ENCODE measurements at regions not wholly inside any gene's neighbourhood (a gene's known extent, or its start where the extent isn't known, plus 50 kb on each side); places are given as distances from the start of the nearest gene placed in this dataset.

- DNase-seq (ENCODE audit: low spot score): no peak
Observed at GRCh38 chr2:134120733-134121630, 132.9 kb upstream of the MGAT5 start.

DNA sequence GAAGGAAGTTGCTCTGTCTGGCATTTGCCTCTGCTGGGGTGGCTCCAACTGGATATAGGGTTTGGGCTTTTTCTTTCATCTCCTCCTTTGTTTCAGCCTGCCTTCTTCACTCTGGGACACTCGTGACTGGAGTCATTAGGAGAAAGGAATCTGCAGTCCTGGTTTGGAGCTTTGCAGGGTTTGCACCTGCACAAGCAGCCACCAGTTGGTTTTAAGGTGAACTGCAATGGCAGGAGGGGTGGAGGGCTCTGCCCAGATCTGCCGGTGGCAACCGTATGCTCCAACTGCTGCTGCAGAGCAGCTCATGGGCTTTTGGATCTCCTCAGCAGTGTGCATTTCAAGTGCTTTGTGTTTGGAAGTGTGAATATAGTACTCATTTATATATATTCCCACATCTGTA, 131.3 kb upstream of the MGAT5 start:
- no peak for DNase-seq (ENCODE audit: low spot score)

DNA sequence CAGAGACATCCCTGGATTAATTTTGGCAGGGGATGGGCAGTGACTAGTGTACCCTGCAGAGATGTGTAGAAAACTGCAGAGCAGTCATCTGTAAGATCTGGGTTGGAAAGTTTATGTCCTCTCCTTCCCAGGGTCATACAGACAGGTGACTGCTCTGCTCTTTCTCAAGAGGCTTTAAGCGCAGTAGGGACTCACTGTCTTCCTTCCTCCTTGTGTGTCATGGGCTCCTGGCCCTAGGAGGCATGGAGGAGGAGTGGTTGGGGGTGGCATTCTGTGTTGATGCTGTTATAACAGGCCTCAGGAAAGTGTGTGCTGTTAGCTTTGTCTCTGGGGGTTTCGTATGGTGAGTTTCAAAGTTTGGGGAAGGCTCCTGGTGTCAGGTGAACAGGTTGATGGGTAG, 130.5 kb upstream of the MGAT5 start:
- no peak for DNase-seq (ENCODE audit: low spot score)

DNA sequence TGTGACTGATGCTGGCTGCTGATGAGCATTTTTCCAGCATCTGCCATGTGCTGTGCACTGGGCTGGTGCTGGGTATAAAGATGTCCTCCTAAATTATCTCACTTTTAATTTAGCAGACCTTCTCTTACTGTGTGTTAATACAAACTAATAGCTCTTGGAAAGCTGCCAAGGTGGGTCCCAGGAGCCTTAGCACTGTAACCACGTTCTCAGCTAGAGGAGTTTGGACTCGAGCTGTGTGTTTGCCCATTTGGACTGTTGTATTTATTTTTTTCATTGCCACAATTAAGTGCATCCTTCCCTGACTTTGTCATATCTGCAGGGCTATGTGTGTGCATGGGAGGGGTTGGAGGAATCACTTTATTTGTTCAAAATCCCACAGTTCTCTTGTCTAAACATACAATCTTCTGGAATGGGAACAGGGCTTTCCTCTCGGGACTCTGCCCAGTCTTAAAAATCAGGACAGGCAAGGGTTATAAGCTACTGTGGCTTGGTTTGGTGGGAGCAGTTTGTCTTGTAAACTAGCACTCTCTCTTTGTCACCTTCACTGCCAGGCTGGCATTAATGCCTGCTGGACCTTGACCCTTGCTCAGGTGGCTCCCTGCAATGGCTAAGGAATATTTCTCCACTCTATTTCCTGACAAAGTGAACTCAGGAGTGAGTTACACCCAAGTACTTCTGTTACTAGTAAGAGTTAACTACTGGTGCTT, 129.7 kb upstream of the MGAT5 start:
- no peak for DNase-seq (ENCODE audit: low spot score)

DNA sequence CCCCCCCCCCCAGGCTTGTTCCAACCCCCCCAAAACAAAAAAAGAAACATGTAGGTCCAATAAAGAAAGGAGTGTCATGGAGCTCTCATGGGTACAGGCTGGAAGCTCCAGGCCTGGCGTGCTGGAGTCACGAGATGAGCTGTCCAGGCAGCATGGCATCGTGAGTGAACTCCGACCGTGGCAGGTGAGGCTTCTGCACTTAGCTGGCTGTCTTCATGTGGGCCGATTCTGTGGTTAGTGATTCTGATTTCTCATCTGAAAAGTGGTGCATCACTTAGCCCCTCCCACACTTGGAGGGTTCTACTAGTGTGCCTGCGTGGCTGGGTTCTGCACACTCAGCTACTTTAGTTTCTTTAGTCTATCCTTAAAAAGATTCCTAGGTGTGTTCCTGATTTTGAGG, 126.4 kb upstream of the MGAT5 start:
- no peak for DNase-seq (ENCODE audit: low spot score)

DNA sequence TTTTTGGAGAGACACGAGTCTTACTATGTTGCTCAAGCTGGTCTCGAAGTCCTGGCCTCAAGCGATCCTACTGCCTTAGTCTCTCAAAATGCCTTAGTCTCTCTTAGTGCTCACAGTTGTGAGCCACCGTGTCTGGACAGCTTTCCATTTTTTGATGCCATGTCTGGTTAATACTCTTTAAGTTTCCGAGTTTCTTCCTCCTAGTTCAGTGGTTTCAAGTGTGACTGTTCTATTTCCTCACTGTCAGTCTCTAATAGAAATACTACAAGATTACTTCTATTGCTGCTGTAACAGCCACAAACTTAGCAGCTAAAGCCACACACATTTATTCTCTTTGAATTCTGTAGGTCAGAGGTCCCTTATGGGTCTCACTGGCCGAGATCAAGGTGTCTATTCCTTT, 125.1 kb upstream of the MGAT5 start:
- DNase-seq (ENCODE audit: low spot score): no peak

GRCh38 chr2:134129900-134130537, 123.9 kb upstream of the MGAT5 start:
- no peak for DNase-seq (ENCODE audit: low spot score)

GRCh38 chr2:134131681-134132489, 122.0 kb upstream of the MGAT5 start:
- no peak for DNase-seq (ENCODE audit: low spot score)

GRCh38 chr2:134132490-134132857, 121.4 kb upstream of the MGAT5 start:
- DNase-seq (ENCODE audit: low spot score): no peak

DNA sequence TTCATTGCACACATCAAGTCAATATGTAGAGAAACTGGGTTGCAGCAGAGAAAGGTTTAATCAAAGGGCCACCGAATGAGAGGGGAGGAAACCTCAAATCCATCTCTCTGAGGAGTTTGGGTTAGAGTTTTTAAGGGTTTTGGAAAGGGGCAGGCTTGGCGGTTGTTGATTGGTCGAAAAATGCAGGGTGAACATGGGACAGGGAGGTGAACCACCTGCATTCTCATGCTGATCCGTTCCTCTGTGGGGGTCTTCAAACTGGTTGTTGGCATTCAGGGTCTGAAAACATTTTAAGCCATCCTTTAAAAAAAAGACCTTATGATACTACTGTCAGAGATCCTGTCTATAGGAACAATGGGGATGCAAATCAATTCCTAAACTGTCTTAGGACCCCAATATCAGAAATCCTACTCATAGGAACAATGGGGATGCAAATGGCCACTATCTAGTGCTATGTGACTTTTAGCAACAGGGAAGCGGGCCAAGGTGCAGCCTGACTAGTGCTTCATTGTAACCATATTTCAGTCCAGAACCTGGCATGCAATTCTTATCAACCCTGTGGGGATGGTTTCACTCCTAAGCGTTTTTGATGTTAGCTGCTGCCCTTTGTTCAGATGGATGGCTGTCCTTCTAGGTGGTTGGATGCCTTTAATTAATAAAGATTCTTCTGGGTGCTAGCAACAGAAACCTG, 120.1 kb upstream of the MGAT5 start:
- DNase-seq (ENCODE audit: low spot score): no peak

- no peak for DNase-seq (ENCODE audit: low spot score)
Observed at GRCh38 chr2:134134313-134134706, 119.6 kb upstream of the MGAT5 start.

- DNase-seq (ENCODE audit: low spot score): no peak
Observed at GRCh38 chr2:134134827-134135226, 119.0 kb upstream of the MGAT5 start.

- no peak for DNase-seq (ENCODE audit: low spot score)
Observed at GRCh38 chr2:134135793-134136192, 118.1 kb upstream of the MGAT5 start.

GRCh38 chr2:134136731-134137130, 117.1 kb upstream of the MGAT5 start:
- no peak for DNase-seq (ENCODE audit: low spot score)

GRCh38 chr2:134137182-134137611, 116.7 kb upstream of the MGAT5 start:
- no peak for DNase-seq (ENCODE audit: low spot score)

DNA sequence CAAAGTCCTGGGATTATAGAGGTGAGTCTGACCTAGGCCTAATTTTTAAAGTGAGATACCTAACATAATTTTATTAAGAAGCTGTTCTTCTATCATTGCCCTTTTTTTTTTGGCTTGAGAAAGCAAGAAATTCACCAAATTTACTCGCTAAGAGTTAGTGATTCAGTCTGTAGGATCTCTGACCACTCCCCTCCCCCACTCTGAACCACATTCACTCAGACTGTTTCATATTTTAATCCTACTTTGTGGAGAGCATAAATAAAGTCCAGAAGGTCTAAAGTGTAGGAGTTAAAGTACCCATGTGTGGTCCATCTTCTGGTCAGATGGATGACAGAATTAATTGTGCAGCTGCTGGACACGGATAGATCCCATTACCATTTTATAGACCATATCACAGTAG, 115.8 kb upstream of the MGAT5 start:
- DNase-seq (ENCODE audit: low spot score): no peak

DNA sequence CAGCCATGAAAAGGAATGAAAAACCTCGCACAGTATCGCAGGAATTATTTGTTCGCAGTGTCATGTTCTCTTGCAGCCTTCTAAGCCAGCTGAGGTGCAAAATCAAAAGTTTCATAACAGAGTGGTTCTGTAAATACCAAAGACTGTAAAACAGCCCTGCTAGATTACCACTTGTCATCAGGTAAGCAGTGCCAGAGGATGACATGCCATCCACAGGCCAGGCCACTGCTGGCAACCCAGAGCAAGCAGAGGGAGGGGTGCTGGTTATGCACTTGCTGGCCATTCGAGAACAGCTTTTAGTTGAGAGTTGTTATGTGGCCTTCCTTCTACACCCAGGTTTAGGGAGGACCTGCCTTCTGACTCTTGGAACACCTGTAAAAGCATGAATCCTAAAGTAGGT, 114.3 kb upstream of the MGAT5 start:
- DNase-seq (ENCODE audit: low spot score): no peak

GRCh38 chr2:134140251-134140661, 113.6 kb upstream of the MGAT5 start:
- DNase-seq (ENCODE audit: low spot score): no peak

DNA sequence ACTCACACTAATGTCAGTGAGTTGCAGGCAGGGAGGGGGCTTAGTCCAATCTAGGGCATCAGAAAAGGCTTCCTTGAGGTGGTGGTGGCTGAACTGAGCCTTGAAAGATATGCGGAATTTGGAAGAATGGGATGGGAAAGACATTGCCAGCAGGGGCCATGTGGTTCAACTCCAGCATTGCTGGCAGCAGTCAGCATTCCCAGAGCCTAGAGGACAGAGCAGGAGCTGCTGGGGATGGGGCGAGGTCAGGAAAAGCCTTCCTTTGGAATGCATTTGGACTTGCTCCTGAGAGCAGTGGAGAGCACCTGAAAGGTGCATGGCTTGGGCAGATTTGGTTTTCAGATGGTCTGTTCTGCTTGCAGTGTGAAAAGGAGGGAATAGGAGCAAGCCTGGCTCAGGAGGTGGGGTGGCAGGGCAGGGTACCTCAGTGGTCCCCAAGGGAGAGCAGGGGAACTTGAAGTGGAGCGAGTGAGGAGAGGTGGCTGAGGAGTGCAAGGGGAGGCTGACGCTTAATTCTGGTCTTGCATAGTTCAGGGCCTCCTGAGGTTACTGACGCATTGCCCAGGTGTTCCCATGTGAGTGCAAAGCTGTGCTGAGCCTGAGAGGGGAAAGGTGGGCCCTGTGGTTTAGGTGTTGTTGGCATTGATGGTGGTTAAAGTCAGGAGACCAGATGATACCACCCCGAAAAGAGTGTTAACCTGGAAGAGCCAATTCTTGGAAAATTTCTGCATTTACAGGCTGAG, 112.1 kb upstream of the MGAT5 start:
- DNase-seq (ENCODE audit: low spot score): no peak

- no peak for DNase-seq (ENCODE audit: low spot score)
Observed at GRCh38 chr2:134142341-134142738, 111.5 kb upstream of the MGAT5 start.

DNA sequence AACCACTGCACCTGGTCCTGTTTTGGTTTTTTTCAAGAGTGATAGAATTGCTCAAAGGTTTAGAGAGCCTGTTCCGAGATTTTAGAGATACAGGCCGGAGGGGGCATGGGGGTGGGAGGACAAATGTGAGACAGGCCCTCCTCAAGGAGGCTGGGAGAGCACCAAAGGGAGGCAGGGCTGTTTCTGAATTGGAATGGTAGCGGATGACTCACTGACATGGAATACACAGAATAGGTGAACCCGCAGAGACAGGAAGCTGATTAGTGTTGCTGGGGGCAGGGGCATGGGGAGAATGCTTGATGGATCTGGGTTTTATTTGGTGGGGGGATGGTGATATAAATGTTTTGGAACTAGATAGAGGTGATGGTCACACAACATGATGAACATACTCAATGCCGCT, 111.0 kb upstream of the MGAT5 start:
- DNase-seq (ENCODE audit: low spot score): no peak

Data from hematopoietic multipotent progenitor cell treated with erythropoietin and hydrocortisone succinate and interleukin-3 and kit ligand, for 15 days (in vitro differentiated cells).